K562 (cell line): ENCODE measurements at regions not wholly inside any gene's neighbourhood (a gene's known extent, or its start where the extent isn't known, plus 50 kb on each side); places are given as distances from the start of the nearest gene placed in this dataset.

Experiments
- ATAC-seq: fragments of 200-7000 bp; cut with Tn5 transposase; 3 replicates; pipeline ENCODE4 v1.9.1; 2020; ENCODE audit warnings: moderate library complexity
- BruUV-seq: library from RNA; stranded (reverse); fragments of 400-500 nt; replicated peaks from 2 replicates; lab custom pipeline; 2021; lab: Mats Ljungman, UMichigan
- CTCF ChIA-PET: fragments of 300-600 bp; formaldehyde crosslinking; extraction: SDS; loops from one replicate; lab custom pipeline; 2021; ENCODE audit warnings: low intra/inter-chr PET ratio; lab: Yijun Ruan, JAX
- POLR2A ChIA-PET: fragments of 300-600, 350-650 bp; sonication (Branson Sonifier 250); formaldehyde crosslinking; extraction: SDS; loops from one replicate; lab custom pipeline; 2021; ENCODE audit warnings: antibody characterized with exemption, inconsistent platforms; lab: Yijun Ruan, JAX
- DNase-seq, 4 experiments: peaks; one replicate each; pipeline versions ENCODE4 v3.0.0 to v3.0.0-alpha.2; 2011 to 2018; ENCODE audit warnings: low spot score in 3 of 4, mixed read lengths in 3 of 4; ENCODE audit errors: extremely low read depth in 1 of 4
- FAIRE-seq: peaks from 2 replicates; lab custom pipeline; 2011; peaks lifted over from hg19 to GRCh38; lab: Jason Lieb, UNC
- H2AFZ ChIP-seq: 2 replicates; pipeline ENCODE4 v1.6.0; 2011; ENCODE audit warnings: low read depth, low read length, control low read depth, inconsistent platforms
- H3K27ac ChIP-seq: fragments of 200-600 bp; 3 replicates; pipeline ENCODE4 v1.8.0; 2011; ENCODE audit warnings: low read depth, mild to moderate bottlenecking, control low read depth, inconsistent platforms, low read length, moderate library complexity, mixed read lengths; ENCODE audit errors: extremely low read depth
- H3K27me3 ChIP-seq, 2 experiments: fragments of 300-600 bp in 1 of 2; 2 replicates in 1 of 2; 3 replicates in 1 of 2; pipeline versions ENCODE4 v1.6.0 to v1.8.0; 2011; ENCODE audit warnings: inconsistent platforms in 2 of 2, low read length in 2 of 2, mild to moderate bottlenecking in 1 of 2, mixed read lengths in 1 of 2, moderate library complexity in 1 of 2; ENCODE audit not compliant: control insufficient read depth in 2 of 2, insufficient read depth in 2 of 2
- H3K36me3 ChIP-seq: fragments of 300-600 bp; 3 replicates; pipeline ENCODE4 v1.8.0; 2011; ENCODE audit warnings: mild to moderate bottlenecking, low read length, inconsistent platforms; ENCODE audit not compliant: control insufficient read depth, insufficient read depth
- H3K4me1 ChIP-seq, 2 experiments: fragments of 200-600 bp in 1 of 2; replicated peaks in 1 of 2; 2 replicates in 1 of 2; 3 replicates in 1 of 2; pipeline versions ENCODE4 v1.5.1 to v1.8.0; 2011; ENCODE audit warnings: inconsistent platforms in 2 of 2, low read length in 2 of 2, mild to moderate bottlenecking in 1 of 2, mixed read lengths in 1 of 2, moderate library complexity in 1 of 2; ENCODE audit not compliant: control insufficient read depth in 2 of 2, insufficient read depth in 2 of 2
- H3K4me2 ChIP-seq: 2 replicates; pipeline ENCODE4 v1.6.1; 2011; ENCODE audit warnings: low read length, control low read depth, inconsistent platforms, mixed read lengths; ENCODE audit not compliant: insufficient read depth
- H3K4me3 ChIP-seq: fragments of 200-600 bp; sonication (generic), shearing (Covaris generic); 2 replicates; pipeline ENCODE4 v1.5.1; 2016; ENCODE audit warnings: control low read depth, inconsistent platforms
- H3K79me2 ChIP-seq: fragments of 200-600 bp; 3 replicates; pipeline ENCODE4 v1.8.0; 2011; ENCODE audit warnings: low read length, inconsistent platforms; ENCODE audit not compliant: control insufficient read depth, insufficient read depth
- H3K9ac ChIP-seq, 2 experiments: 2 replicates each; pipeline versions ENCODE4 v1.6.0 to v1.6.1; 2011; ENCODE audit warnings: low read depth in 2 of 2, low read length in 2 of 2, control low read depth in 1 of 2, inconsistent platforms in 1 of 2, mild to moderate bottlenecking in 1 of 2, mixed read lengths in 1 of 2; ENCODE audit not compliant: insufficient read depth in 1 of 2
- H3K9me1 ChIP-seq: one replicate; pipeline ENCODE4 v1.6.0; 2011; ENCODE audit warnings: inconsistent platforms, mild to moderate bottlenecking, low read length, moderate library complexity; ENCODE audit not compliant: control insufficient read depth, insufficient read depth
- H3K9me3 ChIP-seq: replicated peaks from 2 replicates; pipeline ENCODE4 v1.5.1; 2011; ENCODE audit warnings: low read depth, low read length, inconsistent platforms; ENCODE audit not compliant: control insufficient read depth, insufficient read depth
- H4K20me1 ChIP-seq: replicated peaks from 2 replicates; pipeline ENCODE4 v1.6.1; 2011; ENCODE audit warnings: low read length, inconsistent platforms, mixed read lengths; ENCODE audit not compliant: control insufficient read depth, insufficient read depth
- NFIX ChIP-seq: fragments of 250-450 bp; sonication (Bioruptor Pico); IDR thresholded peaks from 2 replicates; pipeline ENCODE4 v1.4.0; 2020; ENCODE audit warnings: low read depth, mild to moderate bottlenecking, moderate library complexity
- NR1H2 ChIP-seq: sonication (generic); formaldehyde crosslinking; IDR thresholded peaks from 2 replicates; pipeline ENCODE4 v1.4.0; 2020; ENCODE audit warnings: mild to moderate bottlenecking, missing genetic modification reagents
- NR3C1 ChIP-seq: sonication (generic); formaldehyde crosslinking; IDR thresholded peaks from 2 replicates; pipeline ENCODE4 v1.8.1; 2022; ENCODE audit warnings: missing genetic modification reagents
- PURB ChIP-seq: sonication (generic); formaldehyde crosslinking; IDR thresholded peaks from 2 replicates; pipeline ENCODE4 v1.9.0; 2021; ENCODE audit warnings: low read depth, mild to moderate bottlenecking, missing genetic modification reagents
- SMARCB1 ChIP-seq: IDR thresholded peaks from 2 replicates; pipeline ENCODE4 v1.6.1; 2011; ENCODE audit warnings: improper control_type of control experiment, low read depth; ENCODE audit not compliant: insufficient read length
- SMARCC2 ChIP-seq: fragments of 450-650 bp; IDR thresholded peaks from 2 replicates; pipeline ENCODE4 v1.6.1; 2017; ENCODE audit warnings: antibody characterized with exemption, moderate library complexity, mild to moderate bottlenecking, low read depth
- TEAD4 ChIP-seq, 2 experiments: sonication (generic) in 1 of 2; formaldehyde crosslinking in 1 of 2; IDR thresholded peaks; 2 replicates each; pipeline versions ENCODE4 v1.6.1 to v1.8.0; 2012 to 2022; ENCODE audit warnings: borderline replicate concordance in 1 of 2, inconsistent platforms in 1 of 2, low read length in 1 of 2, mild to moderate bottlenecking in 1 of 2, missing genetic modification reagents in 1 of 2
- ZBTB26 ChIP-seq: fragments of 450-650 bp; formaldehyde crosslinking; IDR thresholded peaks from 2 replicates; pipeline ENCODE4 v1.4.0; 2022; ENCODE audit warnings: missing genetic modification characterization
- ZNF398 ChIP-seq: fragments of 250-450 bp; sonication (Bioruptor Pico); IDR thresholded peaks from 2 replicates; pipeline ENCODE4 v1.8.0; 2021; ENCODE audit warnings: moderate library complexity, mild to moderate bottlenecking, inconsistent platforms
- ZNF717 ChIP-seq: fragments of 250-450 bp; sonication (Bioruptor Pico); IDR thresholded peaks from 2 replicates; pipeline ENCODE4 v1.5.0; 2021
- WGBS: fragments of 100-300 bp; shearing (Covaris generic); methylation state at CpG from one replicate; pipeline ENCODE4 v1.1.6; 2016; ENCODE audit warnings: low coverage, mixed read lengths; ENCODE audit not compliant: insufficient coverage; ENCODE audit errors: missing lambda C conversion rate; 5-methylcytosine and 5-hydroxymethylcytosine counted together
- in situ Hi-C: fragments of 300-500 bp; cut with MboI; formaldehyde crosslinking; loops from 4 replicates; pipeline ENCODE4 v1.15.0; 2018; ENCODE audit warnings: inconsistent platforms, mixed read lengths
- intact Hi-C: fragments of 100-400 bp; cut with micrococcal nuclease; formaldehyde crosslinking; loops from 2 replicates; pipeline ENCODE4 v1.14.2; 2022
- TF ChIP-seq, protein P1 (sequence below): fragments of 250-450 bp; sonication (Bioruptor Pico); IDR thresholded peaks from 2 replicates; pipeline ENCODE4 v1.4.0; 2020; ENCODE audit warnings: mild to moderate bottlenecking, moderate library complexity

- TF ChIP-seq, protein P1, sequence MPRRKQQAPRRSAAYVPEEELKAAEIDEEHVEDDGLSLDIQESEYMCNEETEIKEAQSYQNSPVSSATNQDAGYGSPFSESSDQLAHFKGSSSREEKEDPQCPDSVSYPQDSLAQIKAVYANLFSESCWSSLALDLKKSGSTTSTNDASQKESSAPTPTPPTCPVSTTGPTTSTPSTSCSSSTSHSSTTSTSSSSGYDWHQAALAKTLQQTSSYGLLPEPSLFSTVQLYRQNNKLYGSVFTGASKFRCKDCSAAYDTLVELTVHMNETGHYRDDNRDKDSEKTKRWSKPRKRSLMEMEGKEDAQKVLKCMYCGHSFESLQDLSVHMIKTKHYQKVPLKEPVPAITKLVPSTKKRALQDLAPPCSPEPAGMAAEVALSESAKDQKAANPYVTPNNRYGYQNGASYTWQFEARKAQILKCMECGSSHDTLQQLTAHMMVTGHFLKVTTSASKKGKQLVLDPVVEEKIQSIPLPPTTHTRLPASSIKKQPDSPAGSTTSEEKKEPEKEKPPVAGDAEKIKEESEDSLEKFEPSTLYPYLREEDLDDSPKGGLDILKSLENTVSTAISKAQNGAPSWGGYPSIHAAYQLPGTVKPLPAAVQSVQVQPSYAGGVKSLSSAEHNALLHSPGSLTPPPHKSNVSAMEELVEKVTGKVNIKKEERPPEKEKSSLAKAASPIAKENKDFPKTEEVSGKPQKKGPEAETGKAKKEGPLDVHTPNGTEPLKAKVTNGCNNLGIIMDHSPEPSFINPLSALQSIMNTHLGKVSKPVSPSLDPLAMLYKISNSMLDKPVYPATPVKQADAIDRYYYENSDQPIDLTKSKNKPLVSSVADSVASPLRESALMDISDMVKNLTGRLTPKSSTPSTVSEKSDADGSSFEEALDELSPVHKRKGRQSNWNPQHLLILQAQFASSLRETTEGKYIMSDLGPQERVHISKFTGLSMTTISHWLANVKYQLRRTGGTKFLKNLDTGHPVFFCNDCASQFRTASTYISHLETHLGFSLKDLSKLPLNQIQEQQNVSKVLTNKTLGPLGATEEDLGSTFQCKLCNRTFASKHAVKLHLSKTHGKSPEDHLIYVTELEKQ = no peak
- no peak for TF ChIP-seq ZNF398 (CRISPR knock-in tag)
Measured at GRCh38 chr14:61109288-61109687, 128.2 kb downstream of the SLC38A6 start (continued).

GRCh38 chr14:61108496-61109141 lies 127.6 kb downstream of the SLC38A6 start:
- FAIRE-seq = no peak
- Histone ChIP-seq H3K27ac (no peak overlapping the region), H3K36me3 (no peaks in the 10 kb centered on the region), H3K9me1 (no peaks in the 10 kb centered on the region), H3K9ac (no peak overlapping the region), H3K4me3 (no peak overlapping the region), H3K79me2 (no peaks in the 10 kb centered on the region), H4K20me1 (no peaks in the 10 kb centered on the region), H3K9me3 (no peaks in the 10 kb centered on the region), H2AFZ (no peak overlapping the region), H3K4me2 (no peak overlapping the region), H3K4me1 (peaks cover 0 to 11% of the 10 kb centered on the region in 2 experiments; a peak in 3 of 5 replicates), H3K27me3 (no peaks in the 10 kb centered on the region)
- no peak for ATAC-seq
- BruUV-seq = no TSS peak
- intact Hi-C loops = no loop called here
- CTCF ChIA-PET = no interaction called here
- POLR2A ChIA-PET = interaction anchor here (0.5 to 0.8 kb wide), 2 partner anchors 14 to 61 kb away, joined by 3 read pairs; no protein-coding TSS in a partner anchor
- in situ Hi-C loops = no loop called here
- WGBS = 43% methylated on average over 9 of the region's 10 CpGs
- DNase-seq = no peak
- TF ChIP-seq NR3C1 (CRISPR knock-in tag) (no peak), NR1H2 (CRISPR knock-in tag) (no peak), SMARCB1 (no peak), SMARCC2 (no peak), PURB (CRISPR knock-in tag) (no peak), ZBTB26 (no peak), TEAD4 (IDR thresholded peaks at IDR 0.05; ENCODE audit: low read length) (no peak), TEAD4 (CRISPR knock-in tag; IDR thresholded peaks at IDR 0.05; ENCODE audit: borderline replicate concordance) (no peak), ZNF717 (CRISPR knock-in tag) (no peak), NFIX (CRISPR knock-in tag) (no peak)
